Hematopoietic multipotent progenitor cell treated with erythropoietin and hydrocortisone succinate and interleukin-3 and kit ligand, for 15 days (in vitro differentiated cells): ENCODE measurements at regions not wholly inside any gene's neighbourhood (a gene's known extent, or its start where the extent isn't known, plus 50 kb on each side); places are given as distances from the start of the nearest gene placed in this dataset.
"Not testable (repeated sequence)": the region's sequence is repeated elsewhere in the genome, so short reads cannot be mapped to it uniquely, and the experiment has no call there.

ENCODE experiments used
- DNase-seq: peaks from one replicate; pipeline ENCODE4 v3.0.0-alpha.2; 2015; ENCODE audit warnings: low spot score

GRCh38 chr3:181265750-181266333, 276.3 kb upstream of the DNAJC19 start:
- no peak for DNase-seq

DNA sequence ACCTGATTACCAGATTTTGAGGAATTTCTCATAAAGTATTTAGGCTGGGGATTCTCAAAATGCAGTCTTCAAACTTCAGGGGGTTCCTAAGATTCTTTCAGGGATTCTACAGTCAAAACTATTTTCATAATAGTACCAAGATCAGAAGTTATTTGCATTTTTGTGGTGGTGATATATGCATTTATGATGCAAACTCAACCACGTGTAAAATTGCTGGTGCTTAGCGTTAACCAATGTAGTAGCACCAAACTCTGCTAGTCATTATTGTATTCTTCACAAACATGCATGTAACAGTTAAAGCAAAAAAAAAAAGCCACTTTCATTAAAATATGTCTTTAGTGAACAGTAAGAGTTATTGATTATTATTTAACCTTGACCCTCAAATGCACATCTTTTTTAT, 274.9 kb upstream of the DNAJC19 start:
- no peak for DNase-seq

- DNase-seq = no peak
Observed at GRCh38 chr3:181253796-181254195, 264.3 kb upstream of the DNAJC19 start.

DNA sequence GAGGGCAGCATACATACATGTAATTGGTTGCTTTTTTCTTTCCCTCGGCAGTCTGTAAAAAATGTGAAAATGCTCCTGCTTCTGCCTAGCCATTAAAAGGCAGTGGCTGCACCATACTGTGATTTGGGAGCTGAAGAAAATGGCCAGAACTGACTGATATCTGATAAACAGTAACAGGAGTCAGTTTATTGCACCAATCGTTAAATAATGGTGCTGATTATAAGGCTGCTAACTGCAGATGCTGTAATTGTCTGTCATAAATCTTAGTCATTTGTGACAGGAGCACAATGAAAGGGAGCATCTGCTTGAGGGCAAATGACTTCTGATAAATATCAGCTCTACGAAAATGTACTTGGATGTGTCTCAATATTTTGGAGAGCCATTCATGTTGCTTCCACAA, 263.1 kb upstream of the DNAJC19 start:
- DNase-seq = no peak

DNA sequence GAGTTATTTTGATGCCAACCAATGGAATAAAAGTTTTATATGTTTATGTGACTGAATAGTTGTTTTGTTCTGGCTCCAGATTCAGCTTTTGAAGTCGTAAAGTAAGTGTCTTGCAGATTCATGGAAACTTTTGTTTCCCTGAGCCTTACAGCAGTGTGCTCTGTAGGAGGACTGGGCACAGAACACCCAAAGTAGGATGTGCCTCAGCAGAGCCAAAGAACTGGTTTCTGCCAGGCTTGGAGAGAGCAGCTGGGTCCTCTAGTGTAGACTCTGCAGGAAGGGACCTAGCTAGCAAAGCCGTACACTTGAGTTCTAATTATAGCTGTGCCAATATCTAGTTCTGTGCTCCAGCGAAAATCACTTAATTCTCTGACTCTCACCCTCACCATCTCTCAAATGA, 261.2 kb upstream of the DNAJC19 start:
- no peak for DNase-seq

- no peak for DNase-seq
Observed at GRCh38 chr3:181239441-181239840, 249.9 kb upstream of the DNAJC19 start.

- DNase-seq = no peak
Observed at GRCh38 chr3:181230258-181230657, 240.7 kb upstream of the DNAJC19 start.

- DNase-seq = no peak
Observed at GRCh38 chr3:181213347-181213746, 223.8 kb upstream of the DNAJC19 start.

GRCh38 chr3:181212271-181212670, 222.7 kb upstream of the DNAJC19 start:
- no peak for DNase-seq

DNA sequence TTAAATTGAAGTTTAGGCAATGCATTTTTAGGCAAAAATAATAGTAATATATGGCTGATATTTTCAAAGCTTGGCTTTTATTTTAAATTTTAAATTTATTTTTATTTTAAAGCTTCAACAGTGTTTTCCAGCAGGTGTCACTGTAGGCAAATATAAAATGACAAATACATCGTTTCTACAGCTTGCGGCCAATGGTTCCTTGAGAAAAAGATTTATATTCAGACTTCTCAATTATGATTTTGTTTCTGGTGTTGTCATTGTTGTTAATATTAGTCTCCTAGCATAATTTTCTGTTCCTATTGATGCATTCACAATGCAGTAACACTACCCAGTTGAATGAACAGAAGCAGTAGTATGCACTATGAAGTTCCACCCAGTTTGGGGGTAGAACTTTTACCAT, 220.7 kb upstream of the DNAJC19 start:
- DNase-seq = no peak

GRCh38 chr3:181189556-181189955, 200.0 kb upstream of the DNAJC19 start:
- no peak for DNase-seq

DNA sequence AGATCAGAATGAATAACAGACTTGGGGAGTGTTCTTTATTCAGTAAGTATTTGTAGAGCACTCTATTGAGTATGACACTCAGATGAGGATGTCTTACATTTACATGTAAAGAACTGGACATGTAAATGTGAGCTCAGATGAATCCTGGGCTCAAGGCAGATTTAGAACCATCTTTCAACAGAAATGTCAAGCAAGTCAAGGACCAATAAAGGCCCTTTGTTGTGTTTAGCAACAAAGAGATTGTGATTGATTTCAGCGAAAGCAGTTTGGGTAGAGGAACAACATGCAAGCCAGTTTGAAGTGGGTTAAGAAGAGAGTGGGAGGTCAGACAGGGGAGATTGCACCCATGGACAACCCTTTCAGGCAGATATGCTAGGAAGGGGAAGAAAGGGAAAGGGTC, 194.2 kb upstream of the DNAJC19 start:
- DNase-seq = no peak

- not testable (repeated sequence) for DNase-seq
Observed at GRCh38 chr3:181183057-181183456, 193.5 kb upstream of the DNAJC19 start.

DNA sequence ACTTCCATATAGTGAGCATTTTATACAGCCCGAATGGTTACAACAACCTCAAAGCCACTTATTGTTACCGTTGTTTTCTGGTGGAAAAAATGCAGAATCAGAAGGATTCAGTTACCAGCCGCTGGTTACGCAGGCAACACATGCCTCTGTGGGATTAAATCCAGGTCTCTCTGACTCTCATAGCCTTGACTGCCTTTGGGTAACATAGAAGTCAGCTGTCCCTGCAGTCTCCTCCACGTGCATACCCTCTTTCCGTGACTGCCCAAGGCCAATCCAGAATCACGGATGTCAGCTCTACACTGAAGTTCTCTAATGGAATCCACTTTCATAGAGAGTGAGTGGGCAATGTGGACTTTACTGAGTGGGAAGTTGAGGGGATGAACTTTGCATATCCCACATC, 189.5 kb upstream of the DNAJC19 start:
- no peak for DNase-seq

GRCh38 chr3:181176601-181177000, 187.1 kb upstream of the DNAJC19 start:
- DNase-seq = peak; percentile 36

- no peak for DNase-seq
Observed at GRCh38 chr3:181174676-181175233, 185.2 kb upstream of the DNAJC19 start.

- DNase-seq = no peak
Observed at GRCh38 chr3:181174022-181174421, 184.5 kb upstream of the DNAJC19 start.

DNA sequence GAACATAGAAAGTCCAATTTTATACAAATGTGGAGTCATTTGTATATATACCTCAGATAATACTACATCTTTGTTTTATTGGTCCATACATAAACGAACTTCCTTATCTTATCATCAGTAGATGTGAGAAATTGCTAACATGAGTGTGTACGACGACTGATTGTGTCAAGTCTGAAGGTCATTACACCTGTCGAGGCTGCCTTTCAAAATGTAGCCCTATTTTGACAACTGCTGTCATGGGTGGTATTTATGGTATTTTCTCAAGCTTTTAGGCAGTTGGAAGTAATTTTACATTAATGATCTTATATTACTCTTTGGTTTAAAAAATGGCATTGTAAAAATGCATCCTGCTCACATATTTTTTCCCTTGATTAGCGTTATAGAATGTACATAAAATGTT, 183.7 kb upstream of the DNAJC19 start:
- no peak for DNase-seq

DNA sequence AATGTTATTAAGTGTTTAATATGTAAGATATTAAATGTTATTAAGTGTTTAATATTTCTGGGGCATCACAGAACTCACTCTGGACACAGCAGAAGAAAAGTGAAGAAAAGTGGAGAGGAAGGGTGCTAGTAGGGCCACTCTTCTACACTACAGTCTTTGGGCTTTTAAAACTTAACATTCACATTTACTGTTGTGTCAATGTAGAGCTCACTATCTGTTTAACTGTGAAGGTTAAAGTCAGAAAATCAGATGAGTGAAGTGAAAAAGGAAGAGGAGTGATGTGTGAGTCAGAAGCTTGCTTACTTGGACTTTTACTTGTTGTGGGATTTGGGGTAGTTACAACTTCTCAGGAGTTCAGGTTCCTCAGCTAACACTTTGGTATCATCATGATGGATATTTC, 145.3 kb upstream of the DNAJC19 start:
- DNase-seq = no peak

- DNase-seq = no peak
Observed at GRCh38 chr3:181133832-181134231, 144.3 kb upstream of the DNAJC19 start.

DNA sequence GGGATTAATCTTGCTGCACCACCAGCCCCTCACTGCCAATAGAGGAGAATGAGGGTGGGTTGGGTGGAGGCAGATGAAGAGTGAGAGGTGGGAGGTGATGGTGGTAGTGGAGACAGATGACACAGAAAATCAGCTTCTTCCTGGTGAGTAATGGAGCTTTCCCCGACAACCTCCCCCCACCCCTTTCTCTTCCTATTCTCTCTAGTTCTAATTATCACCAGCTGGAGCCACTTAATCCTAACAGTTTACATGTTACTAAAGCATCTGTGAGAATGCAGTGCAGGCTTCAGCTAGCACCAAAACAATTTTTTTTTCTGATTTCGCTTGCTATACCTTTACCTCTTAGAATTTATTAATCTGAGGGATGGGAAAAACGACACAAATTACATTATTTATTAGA, 116.1 kb upstream of the DNAJC19 start:
- no peak for DNase-seq

DNA sequence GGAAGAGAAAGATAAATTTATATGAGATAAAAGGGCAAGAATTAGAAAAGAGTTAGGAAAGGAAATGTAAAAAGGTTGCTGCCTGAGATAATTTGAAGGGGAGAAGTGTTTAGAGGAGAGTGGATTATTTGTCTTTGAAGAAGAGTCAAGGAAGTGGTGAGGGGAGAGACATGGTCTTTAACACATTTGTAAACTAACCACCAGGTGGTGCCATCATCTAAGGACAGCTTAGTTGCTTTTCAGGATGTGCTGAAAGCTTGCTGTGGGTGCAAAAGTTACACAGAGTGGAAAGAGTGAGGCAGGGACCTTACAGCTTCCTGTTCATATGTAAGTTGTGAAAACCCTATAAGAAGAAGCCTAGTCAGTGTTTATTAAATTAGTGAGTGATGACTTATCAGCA, 114.1 kb upstream of the DNAJC19 start:
- no peak for DNase-seq

- DNase-seq = no peak
Observed at GRCh38 chr3:181086011-181086410, 96.5 kb upstream of the DNAJC19 start.

GRCh38 chr3:181081930-181082329, 92.4 kb upstream of the DNAJC19 start:
- no peak for DNase-seq

DNA sequence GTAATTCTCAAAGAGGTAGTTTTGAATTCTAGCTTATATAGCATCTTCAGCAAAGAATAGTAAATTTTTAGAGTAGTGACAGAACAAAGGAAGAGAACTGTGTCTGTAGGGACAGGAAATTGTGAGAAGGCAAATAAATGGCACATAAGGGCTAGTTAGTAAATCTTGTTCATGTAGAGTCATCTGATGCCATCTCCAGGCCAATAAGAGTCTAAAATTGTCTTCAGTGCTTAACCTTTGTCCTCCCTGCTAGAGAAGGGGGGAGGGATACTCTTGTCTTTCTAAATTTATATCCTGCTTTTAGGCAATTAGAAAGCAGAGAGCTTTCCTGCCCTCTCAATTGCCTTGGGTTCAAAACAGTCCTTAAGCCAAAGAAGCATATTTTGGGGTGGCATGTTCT, 87.0 kb upstream of the DNAJC19 start:
- DNase-seq = no peak
